GM13977 (cell line): ENCODE measurements at regions not wholly inside any gene's neighbourhood (a gene's known extent, or its start where the extent isn't known, plus 50 kb on each side); places are given as distances from the start of the nearest gene placed in this dataset.
"Not testable (repeated sequence)": the region's sequence is repeated elsewhere in the genome, so short reads cannot be mapped to it uniquely, and the experiment has no call there.

ENCODE experiments used
- DNase-seq: peaks from one replicate; pipeline ENCODE4 v3.0.0; 2012; ENCODE audit warnings: low spot score
- CTCF ChIP-seq: IDR thresholded peaks from 2 replicates; pipeline ENCODE4 v1.5.1; 2012; ENCODE audit warnings: mild to moderate bottlenecking, control low read depth; ENCODE audit not compliant: insufficient read depth; ENCODE audit errors: extremely low read depth, missing control alignments
- in situ Hi-C: fragments of 300-500 bp; cut with MboI; formaldehyde crosslinking; loops from one replicate; pipeline ENCODE4 v1.12.0; 2022; ENCODE audit warnings: low sequenced_read_pairs, low pct_unique_long_range_greater_than_20kb, mixed read lengths, inconsistent platforms; ENCODE audit not compliant: unreplicated experiment

- in situ Hi-C loops, result no loop called here
- DNase-seq, result no peak
- no peak for TF ChIP-seq CTCF
These were observed 289.5 kb downstream of the SIPA1L2 start for GRCh38 chr1:232340446-232340845.

GRCh38 chr1:232339073-232339472, 290.9 kb downstream of the SIPA1L2 start:
- in situ Hi-C loops, result no loop called here
- no peak for DNase-seq
- no peak for TF ChIP-seq CTCF

- DNase-seq, result no peak
- in situ Hi-C loops, result no loop called here
- TF ChIP-seq CTCF, result no peak
These were observed 294.1 kb downstream of the SIPA1L2 start for GRCh38 chr1:232335741-232336293.

- in situ Hi-C loops, result no loop called here
- TF ChIP-seq CTCF, result no peak
- DNase-seq, result no peak
These were observed 294.7 kb downstream of the SIPA1L2 start for GRCh38 chr1:232335261-232335660.

GRCh38 chr1:232334811-232335210, 295.1 kb downstream of the SIPA1L2 start:
- DNase-seq, result no peak
- no peak for TF ChIP-seq CTCF
- in situ Hi-C loops, result no loop called here

GRCh38 chr1:232334246-232334645, 295.7 kb downstream of the SIPA1L2 start:
- no peak for DNase-seq
- in situ Hi-C loops, result no loop called here
- no peak for TF ChIP-seq CTCF

GRCh38 chr1:232333419-232333767, 296.5 kb downstream of the SIPA1L2 start:
- no peak for DNase-seq
- no peak for TF ChIP-seq CTCF
- in situ Hi-C loops, result no loop called here

- DNase-seq, in situ Hi-C loops: not testable (repeated sequence)
These were observed 297.1 kb downstream of the SIPA1L2 start for GRCh38 chr1:232332710-232333418.
